HL-60 (cell line): ENCODE measurements at regions not wholly inside any gene's neighbourhood (a gene's known extent, or its start where the extent isn't known, plus 50 kb on each side); places are given as distances from the start of the nearest gene placed in this dataset.

Source experiments
- DNase-seq, 2 experiments: peaks; one replicate each; pipeline ENCODE4 v3.0.0-alpha.2; 2010 to 2020; ENCODE audit warnings: low read depth in 1 of 2, low spot score in 1 of 2
- H3K27ac ChIP-seq: fragments of 250-450 bp; sonication (Bioruptor Pico); replicated peaks from 2 replicates; pipeline ENCODE4 v1.5.1; 2020; ENCODE audit warnings: mild to moderate bottlenecking, moderate library complexity
- H3K27me3 ChIP-seq: fragments of 250-450 bp; sonication (Bioruptor Pico); 2 replicates; pipeline ENCODE4 v1.5.1; 2021; ENCODE audit warnings: mild to moderate bottlenecking, moderate library complexity; ENCODE audit not compliant: insufficient read depth, poor library complexity, severe bottlenecking
- H3K4me3 ChIP-seq: replicated peaks from 2 replicates; pipeline ENCODE4 v1.5.1; 2011; ENCODE audit warnings: mild to moderate bottlenecking, control low read depth, low read length; ENCODE audit not compliant: insufficient read depth
- GABPA ChIP-seq: IDR thresholded peaks from 2 replicates; pipeline ENCODE4 v1.6.1; 2012; ENCODE audit warnings: low read depth
- POLR2AphosphoS5 ChIP-seq: IDR thresholded peaks from 2 replicates; pipeline ENCODE4 v1.6.1; 2012; ENCODE audit warnings: low read depth
- SPI1 ChIP-seq: IDR thresholded peaks from 2 replicates; pipeline ENCODE4 v1.6.1; 2012; ENCODE audit warnings: low read depth, mild to moderate bottlenecking, borderline replicate concordance
- TF ChIP-seq, protein P1 (sequence below): IDR thresholded peaks from one replicate; pipeline ENCODE4 v1.5.1; 2011; ENCODE audit warnings: low read length, control low read depth, inconsistent platforms; ENCODE audit not compliant: insufficient read depth
- TF ChIP-seq, protein P2 (sequence below): IDR thresholded peaks from 2 replicates; pipeline ENCODE4 v1.6.1; 2012; ENCODE audit warnings: low read depth; ENCODE audit not compliant: insufficient replicate concordance

DNA sequence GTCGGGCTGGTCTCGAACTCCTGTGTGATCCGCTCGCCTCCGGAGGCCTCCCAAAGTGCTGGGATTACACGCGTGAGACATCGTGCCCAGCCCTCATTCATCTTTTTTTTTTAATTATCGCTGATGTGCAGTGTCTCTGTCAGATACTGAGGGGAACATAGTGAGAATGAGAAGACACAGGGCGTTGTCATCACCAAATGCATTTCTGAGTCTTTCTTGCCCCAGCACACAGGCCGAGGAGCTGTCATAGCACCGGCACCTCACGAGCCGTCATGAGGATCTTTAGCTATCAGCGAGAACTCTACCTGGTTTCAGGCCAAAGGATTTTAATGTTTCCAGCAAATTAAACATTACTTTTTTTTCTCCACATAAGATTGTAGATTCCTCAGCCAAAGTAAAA, 548.0 kb upstream of the SOX11 start:
- H3K4me3 ChIP-seq = no peak overlapping the region
- no peaks in the 10 kb centered on the region for H3K27me3 ChIP-seq
- DNase-seq = no peak
- TF ChIP-seq POLR2AphosphoS5 = no peak
- TF ChIP-seq GABPA = no peak
- TF ChIP-seq, protein P1, sequence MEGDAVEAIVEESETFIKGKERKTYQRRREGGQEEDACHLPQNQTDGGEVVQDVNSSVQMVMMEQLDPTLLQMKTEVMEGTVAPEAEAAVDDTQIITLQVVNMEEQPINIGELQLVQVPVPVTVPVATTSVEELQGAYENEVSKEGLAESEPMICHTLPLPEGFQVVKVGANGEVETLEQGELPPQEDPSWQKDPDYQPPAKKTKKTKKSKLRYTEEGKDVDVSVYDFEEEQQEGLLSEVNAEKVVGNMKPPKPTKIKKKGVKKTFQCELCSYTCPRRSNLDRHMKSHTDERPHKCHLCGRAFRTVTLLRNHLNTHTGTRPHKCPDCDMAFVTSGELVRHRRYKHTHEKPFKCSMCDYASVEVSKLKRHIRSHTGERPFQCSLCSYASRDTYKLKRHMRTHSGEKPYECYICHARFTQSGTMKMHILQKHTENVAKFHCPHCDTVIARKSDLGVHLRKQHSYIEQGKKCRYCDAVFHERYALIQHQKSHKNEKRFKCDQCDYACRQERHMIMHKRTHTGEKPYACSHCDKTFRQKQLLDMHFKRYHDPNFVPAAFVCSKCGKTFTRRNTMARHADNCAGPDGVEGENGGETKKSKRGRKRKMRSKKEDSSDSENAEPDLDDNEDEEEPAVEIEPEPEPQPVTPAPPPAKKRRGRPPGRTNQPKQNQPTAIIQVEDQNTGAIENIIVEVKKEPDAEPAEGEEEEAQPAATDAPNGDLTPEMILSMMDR = no peak
- TF ChIP-seq, protein P2, sequence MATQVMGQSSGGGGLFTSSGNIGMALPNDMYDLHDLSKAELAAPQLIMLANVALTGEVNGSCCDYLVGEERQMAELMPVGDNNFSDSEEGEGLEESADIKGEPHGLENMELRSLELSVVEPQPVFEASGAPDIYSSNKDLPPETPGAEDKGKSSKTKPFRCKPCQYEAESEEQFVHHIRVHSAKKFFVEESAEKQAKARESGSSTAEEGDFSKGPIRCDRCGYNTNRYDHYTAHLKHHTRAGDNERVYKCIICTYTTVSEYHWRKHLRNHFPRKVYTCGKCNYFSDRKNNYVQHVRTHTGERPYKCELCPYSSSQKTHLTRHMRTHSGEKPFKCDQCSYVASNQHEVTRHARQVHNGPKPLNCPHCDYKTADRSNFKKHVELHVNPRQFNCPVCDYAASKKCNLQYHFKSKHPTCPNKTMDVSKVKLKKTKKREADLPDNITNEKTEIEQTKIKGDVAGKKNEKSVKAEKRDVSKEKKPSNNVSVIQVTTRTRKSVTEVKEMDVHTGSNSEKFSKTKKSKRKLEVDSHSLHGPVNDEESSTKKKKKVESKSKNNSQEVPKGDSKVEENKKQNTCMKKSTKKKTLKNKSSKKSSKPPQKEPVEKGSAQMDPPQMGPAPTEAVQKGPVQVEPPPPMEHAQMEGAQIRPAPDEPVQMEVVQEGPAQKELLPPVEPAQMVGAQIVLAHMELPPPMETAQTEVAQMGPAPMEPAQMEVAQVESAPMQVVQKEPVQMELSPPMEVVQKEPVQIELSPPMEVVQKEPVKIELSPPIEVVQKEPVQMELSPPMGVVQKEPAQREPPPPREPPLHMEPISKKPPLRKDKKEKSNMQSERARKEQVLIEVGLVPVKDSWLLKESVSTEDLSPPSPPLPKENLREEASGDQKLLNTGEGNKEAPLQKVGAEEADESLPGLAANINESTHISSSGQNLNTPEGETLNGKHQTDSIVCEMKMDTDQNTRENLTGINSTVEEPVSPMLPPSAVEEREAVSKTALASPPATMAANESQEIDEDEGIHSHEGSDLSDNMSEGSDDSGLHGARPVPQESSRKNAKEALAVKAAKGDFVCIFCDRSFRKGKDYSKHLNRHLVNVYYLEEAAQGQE = no peak
- H3K27ac ChIP-seq = no peak overlapping the region

DNA sequence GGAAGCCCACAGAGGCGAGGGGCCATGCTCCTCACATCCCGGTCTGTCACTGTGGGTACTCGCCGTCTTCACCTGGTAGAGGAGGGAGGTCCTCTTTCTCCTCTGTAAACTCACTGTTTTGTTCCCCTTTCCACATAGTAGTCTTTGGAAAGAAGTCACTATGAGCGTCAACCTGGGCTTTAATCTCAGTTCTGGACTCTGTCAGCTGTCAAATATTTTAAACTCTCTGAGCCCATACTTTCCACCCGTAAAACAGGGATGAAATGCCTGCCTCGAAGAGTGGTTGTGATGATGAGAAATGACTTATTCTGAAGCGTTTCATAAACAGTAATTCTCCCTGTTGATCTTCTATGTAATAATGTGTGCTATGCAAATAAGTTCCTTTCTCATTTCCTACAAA, 547.1 kb upstream of the SOX11 start:
- no peak overlapping the region for H3K4me3 ChIP-seq
- no peak overlapping the region for H3K27ac ChIP-seq
- TF ChIP-seq GABPA (no peak), SPI1 (no peak), POLR2AphosphoS5 (no peak)
- TF ChIP-seq, protein P1 = no peak
- TF ChIP-seq, protein P2 = no peak
- DNase-seq = no peak
- H3K27me3 ChIP-seq = no peaks in the 10 kb centered on the region

DNA sequence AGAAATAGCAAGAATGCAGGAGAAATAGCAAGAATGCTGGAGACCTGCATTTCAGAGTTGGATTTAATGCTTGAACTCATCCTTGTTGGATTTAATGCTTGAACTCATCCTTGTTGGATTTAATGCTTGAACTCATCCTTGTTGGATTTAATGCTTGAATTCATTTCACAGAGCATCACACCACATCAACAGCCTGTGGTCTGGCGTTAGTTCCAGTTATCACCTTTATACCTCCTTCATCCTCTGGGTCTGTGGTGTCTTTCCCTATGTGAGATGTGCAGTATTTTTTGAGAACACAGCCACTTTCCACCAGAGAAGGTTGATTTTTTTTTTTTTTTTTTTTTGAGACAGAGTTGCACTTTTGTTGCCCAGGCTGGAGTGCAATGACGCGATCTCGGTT, 546.4 kb upstream of the SOX11 start:
- TF ChIP-seq, protein P2 = no peak
- TF ChIP-seq SPI1 (no peak), POLR2AphosphoS5 (no peak), GABPA (no peak)
- TF ChIP-seq, protein P1 = no peak
- no peak for DNase-seq
- no peaks in the 10 kb centered on the region for H3K27me3 ChIP-seq
- no peak overlapping the region for H3K27ac ChIP-seq
- H3K4me3 ChIP-seq = no peak overlapping the region
